ENCODE measurements at regions not wholly inside any gene's neighbourhood (a gene's known extent, or its start where the extent isn't known, plus 50 kb on each side); places are given as distances from the start of the nearest gene placed in this dataset.

- no peak overlapping the region for H3K4me3 ChIP-seq (ENCODE audit: low read depth, low read length)
- H3K9ac ChIP-seq (ENCODE audit: low read depth, low read length), result no peak overlapping the region
- no peaks in the 10 kb centered on the region for H3K9me3 ChIP-seq (ENCODE audit: control insufficient read depth, insufficient read depth, low read length)
- H3K27me3 ChIP-seq (ENCODE audit: control insufficient read depth, insufficient read depth, low read length), result no peaks in the 10 kb centered on the region
- no peaks in the 10 kb centered on the region for H3K4me1 ChIP-seq (ENCODE audit: control insufficient read depth, insufficient read depth, low read length)
- H3K36me3 ChIP-seq (ENCODE audit: control insufficient read depth, insufficient read depth, low read length), result no peaks in the 10 kb centered on the region
- no peak overlapping the region for H3K27ac ChIP-seq (ENCODE audit: low read depth, low read length)
These were observed 413.5 kb downstream of the TXNL1 start for GRCh38 chr18:56224669-56225561.

- Histone ChIP-seq H3K9me3 (ENCODE audit: control insufficient read depth, insufficient read depth, low read length) (no peaks in the 10 kb centered on the region), H3K27ac (ENCODE audit: low read depth, low read length) (no peak overlapping the region), H3K36me3 (ENCODE audit: control insufficient read depth, insufficient read depth, low read length) (no peaks in the 10 kb centered on the region), H3K4me1 (ENCODE audit: control insufficient read depth, insufficient read depth, low read length) (no peaks in the 10 kb centered on the region), H3K27me3 (ENCODE audit: control insufficient read depth, insufficient read depth, low read length) (no peaks in the 10 kb centered on the region), H3K4me3 (ENCODE audit: low read depth, low read length) (no peak overlapping the region), H3K9ac (ENCODE audit: low read depth, low read length) (no peak overlapping the region)
These were observed 417.0 kb downstream of the TXNL1 start for GRCh38 chr18:56221195-56222065.

- H3K27ac ChIP-seq (ENCODE audit: low read depth, low read length), result no peak overlapping the region
- H3K4me1 ChIP-seq (ENCODE audit: control insufficient read depth, insufficient read depth, low read length), result no peaks in the 10 kb centered on the region
These were observed 421.0 kb downstream of the TXNL1 start for GRCh38 chr18:56217406-56217805.

GRCh38 chr18:56214706-56215105, 423.7 kb downstream of the TXNL1 start:
- H3K9ac ChIP-seq (ENCODE audit: low read depth, low read length), result no peak overlapping the region
- no peak overlapping the region for H3K4me3 ChIP-seq (ENCODE audit: low read depth, low read length)
- peaks cover 10% of the 10 kb centered on the region for H3K4me1 ChIP-seq (ENCODE audit: control insufficient read depth, insufficient read depth, low read length)
- no peak overlapping the region for H3K27ac ChIP-seq (ENCODE audit: low read depth, low read length)
- no peaks in the 10 kb centered on the region for H3K27me3 ChIP-seq (ENCODE audit: control insufficient read depth, insufficient read depth, low read length)
- H3K9me3 ChIP-seq (ENCODE audit: control insufficient read depth, insufficient read depth, low read length), result no peaks in the 10 kb centered on the region
- no peaks in the 10 kb centered on the region for H3K36me3 ChIP-seq (ENCODE audit: control insufficient read depth, insufficient read depth, low read length)

More at GRCh38 chr18:56217406-56217805, 421.0 kb downstream of the TXNL1 start:
- H3K27me3 ChIP-seq (ENCODE audit: control insufficient read depth, insufficient read depth, low read length), result no peaks in the 10 kb centered on the region
- no peak overlapping the region for H3K4me3 ChIP-seq (ENCODE audit: low read depth, low read length)
- H3K9ac ChIP-seq (ENCODE audit: low read depth, low read length), result no peak overlapping the region
- no peaks in the 10 kb centered on the region for H3K9me3 ChIP-seq (ENCODE audit: control insufficient read depth, insufficient read depth, low read length)
- no peaks in the 10 kb centered on the region for H3K36me3 ChIP-seq (ENCODE audit: control insufficient read depth, insufficient read depth, low read length)

- H3K4me3 ChIP-seq (ENCODE audit: low read depth, low read length), result no peak overlapping the region
- no peak overlapping the region for H3K9ac ChIP-seq (ENCODE audit: low read depth, low read length)
- no peaks in the 10 kb centered on the region for H3K9me3 ChIP-seq (ENCODE audit: control insufficient read depth, insufficient read depth, low read length)
- H3K27ac ChIP-seq (ENCODE audit: low read depth, low read length), result no peak overlapping the region
- H3K4me1 ChIP-seq (ENCODE audit: control insufficient read depth, insufficient read depth, low read length), result peaks cover 10% of the 10 kb centered on the region
- no peaks in the 10 kb centered on the region for H3K36me3 ChIP-seq (ENCODE audit: control insufficient read depth, insufficient read depth, low read length)
- H3K27me3 ChIP-seq (ENCODE audit: control insufficient read depth, insufficient read depth, low read length), result no peaks in the 10 kb centered on the region
These were observed 427.9 kb downstream of the TXNL1 start for GRCh38 chr18:56210520-56210919.

GRCh38 chr18:56207989-56208388, 430.4 kb downstream of the TXNL1 start:
- no peak overlapping the region for H3K27ac ChIP-seq (ENCODE audit: low read depth, low read length)
- H3K9ac ChIP-seq (ENCODE audit: low read depth, low read length), result no peak overlapping the region
- H3K36me3 ChIP-seq (ENCODE audit: control insufficient read depth, insufficient read depth, low read length), result no peaks in the 10 kb centered on the region
- H3K9me3 ChIP-seq (ENCODE audit: control insufficient read depth, insufficient read depth, low read length), result 0 out of 2 replicates have a peak, but pooled peaks cover 2% of the 10 kb centered on the region
- no peak overlapping the region for H3K4me3 ChIP-seq (ENCODE audit: low read depth, low read length)
- no peaks in the 10 kb centered on the region for H3K27me3 ChIP-seq (ENCODE audit: control insufficient read depth, insufficient read depth, low read length)
- H3K4me1 ChIP-seq (ENCODE audit: control insufficient read depth, insufficient read depth, low read length), result peaks cover 10% of the 10 kb centered on the region

GRCh38 chr18:56204052-56204451, 434.3 kb downstream of the TXNL1 start:
- no peaks in the 10 kb centered on the region for H3K27me3 ChIP-seq (ENCODE audit: control insufficient read depth, insufficient read depth, low read length)
- no peak overlapping the region for H3K27ac ChIP-seq (ENCODE audit: low read depth, low read length)
- no peaks in the 10 kb centered on the region for H3K4me1 ChIP-seq (ENCODE audit: control insufficient read depth, insufficient read depth, low read length)
- no peak overlapping the region for H3K9ac ChIP-seq (ENCODE audit: low read depth, low read length)
- no peak overlapping the region for H3K4me3 ChIP-seq (ENCODE audit: low read depth, low read length)
- 0 out of 2 replicates have a peak, but pooled peaks cover 2% of the 10 kb centered on the region for H3K9me3 ChIP-seq (ENCODE audit: control insufficient read depth, insufficient read depth, low read length)
- no peaks in the 10 kb centered on the region for H3K36me3 ChIP-seq (ENCODE audit: control insufficient read depth, insufficient read depth, low read length)

- H3K27me3 ChIP-seq (ENCODE audit: control insufficient read depth, insufficient read depth, low read length), result no peaks in the 10 kb centered on the region
- H3K4me3 ChIP-seq (ENCODE audit: low read depth, low read length), result no peak overlapping the region
- no peak overlapping the region for H3K27ac ChIP-seq (ENCODE audit: low read depth, low read length)
- H3K9ac ChIP-seq (ENCODE audit: low read depth, low read length), result no peak overlapping the region
- H3K4me1 ChIP-seq (ENCODE audit: control insufficient read depth, insufficient read depth, low read length), result no peaks in the 10 kb centered on the region
- no peaks in the 10 kb centered on the region for H3K36me3 ChIP-seq (ENCODE audit: control insufficient read depth, insufficient read depth, low read length)
- 0 out of 2 replicates have a peak, but pooled peaks cover 2% of the 10 kb centered on the region for H3K9me3 ChIP-seq (ENCODE audit: control insufficient read depth, insufficient read depth, low read length)
These were observed 435.7 kb downstream of the TXNL1 start for GRCh38 chr18:56202678-56203077.

GRCh38 chr18:56200381-56200911, 437.9 kb downstream of the TXNL1 start:
- Histone ChIP-seq H3K4me3 (ENCODE audit: low read depth, low read length) (no peak overlapping the region), H3K36me3 (ENCODE audit: control insufficient read depth, insufficient read depth, low read length) (no peaks in the 10 kb centered on the region), H3K4me1 (ENCODE audit: control insufficient read depth, insufficient read depth, low read length) (no peaks in the 10 kb centered on the region), H3K27ac (ENCODE audit: low read depth, low read length) (no peak overlapping the region), H3K9me3 (ENCODE audit: control insufficient read depth, insufficient read depth, low read length) (0 out of 2 replicates have a peak, but pooled peaks cover 2% of the 10 kb centered on the region), H3K9ac (ENCODE audit: low read depth, low read length) (no peak overlapping the region), H3K27me3 (ENCODE audit: control insufficient read depth, insufficient read depth, low read length) (no peaks in the 10 kb centered on the region)

- Histone ChIP-seq H3K9ac (ENCODE audit: low read depth, low read length) (no peak overlapping the region), H3K27ac (ENCODE audit: low read depth, low read length) (no peak overlapping the region), H3K4me1 (ENCODE audit: control insufficient read depth, insufficient read depth, low read length) (no peaks in the 10 kb centered on the region), H3K9me3 (ENCODE audit: control insufficient read depth, insufficient read depth, low read length) (0 out of 2 replicates have a peak, but pooled peaks cover 2% of the 10 kb centered on the region), H3K27me3 (ENCODE audit: control insufficient read depth, insufficient read depth, low read length) (no peaks in the 10 kb centered on the region), H3K4me3 (ENCODE audit: low read depth, low read length) (no peak overlapping the region), H3K36me3 (ENCODE audit: control insufficient read depth, insufficient read depth, low read length) (no peaks in the 10 kb centered on the region)
These were observed 438.6 kb downstream of the TXNL1 start for GRCh38 chr18:56199580-56200330.

All from HUES48 (cell line).